GM19438 (cell line): ENCODE measurements at regions not wholly inside any gene's neighbourhood (a gene's known extent, or its start where the extent isn't known, plus 50 kb on each side); places are given as distances from the start of the nearest gene placed in this dataset.
A peak's percentile ranks its signal among the peaks of the same experiment; 100 is the strongest.
"Not testable (repeated sequence)": the region's sequence is repeated elsewhere in the genome, so short reads cannot be mapped to it uniquely, and the experiment has no call there.

ENCODE experiments used
- ATAC-seq: cut with Tn5 transposase; IDR thresholded peaks from one replicate; pipeline ENCODE4 v1.9.1; 2021; ENCODE audit warnings: low read depth; ENCODE audit not compliant: unreplicated experiment

- ATAC-seq = no peak
Measured at GRCh38 chr2:142586693-142587580, 290.5 kb upstream of the KYNU start.

DNA sequence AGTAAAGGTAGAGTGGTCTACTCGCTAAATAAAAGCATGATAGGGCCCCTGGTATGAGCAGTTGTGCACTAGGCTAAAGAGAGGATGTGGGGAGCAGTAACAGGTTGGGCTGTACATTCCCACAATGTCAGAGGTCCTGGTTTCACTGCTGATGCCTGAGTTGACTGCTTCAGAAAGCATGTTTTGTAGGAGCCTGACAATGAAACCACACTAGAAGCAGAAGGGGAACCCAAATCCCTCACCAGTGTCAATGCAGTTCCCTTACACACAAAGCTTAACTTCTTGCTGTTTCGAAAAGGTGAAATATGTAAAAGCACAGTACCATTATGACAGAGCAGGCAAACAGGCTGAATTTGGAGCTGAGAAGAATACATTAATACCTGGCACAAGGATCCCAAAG lies 291.7 kb upstream of the KYNU start:
- ATAC-seq = peak; percentile 79

DNA sequence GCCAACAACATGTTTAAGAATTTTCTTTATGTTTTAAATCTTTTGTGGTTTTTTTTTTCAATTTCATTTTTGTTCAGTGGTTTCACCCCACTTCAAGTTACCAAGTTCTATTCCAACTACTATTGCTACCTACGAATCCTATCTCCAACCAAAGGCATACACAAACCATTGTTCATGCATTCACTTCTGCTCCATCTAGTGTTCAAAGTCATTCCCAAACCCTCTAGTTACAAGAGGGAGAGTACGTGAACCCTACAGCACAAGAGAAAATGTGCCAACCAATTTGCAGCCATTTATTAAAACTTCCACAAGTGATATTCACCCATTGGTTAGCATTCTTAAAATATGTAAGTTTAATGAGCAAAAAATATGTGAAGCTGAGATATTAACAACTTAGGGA lies 295.1 kb upstream of the KYNU start:
- no peak for ATAC-seq

DNA sequence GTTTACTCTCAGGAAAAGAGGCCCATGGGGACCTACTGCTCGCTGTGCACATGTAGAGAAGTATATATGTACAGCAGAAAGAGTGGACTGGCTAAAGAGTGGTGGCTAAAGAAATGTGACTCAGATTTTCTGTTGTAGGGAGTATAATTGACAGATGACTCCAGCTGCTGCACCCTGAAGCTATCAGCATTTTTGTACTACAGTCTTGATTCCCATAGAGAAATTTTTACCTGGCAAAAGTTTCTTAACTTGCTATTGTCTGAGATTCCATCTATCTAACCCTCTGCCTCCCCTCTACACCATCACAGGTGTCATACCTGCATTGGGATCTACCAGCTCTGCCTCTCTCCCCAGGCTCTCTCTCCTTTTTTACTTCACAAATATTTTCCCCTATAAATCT lies 296.0 kb upstream of the KYNU start:
- ATAC-seq = no peak

DNA sequence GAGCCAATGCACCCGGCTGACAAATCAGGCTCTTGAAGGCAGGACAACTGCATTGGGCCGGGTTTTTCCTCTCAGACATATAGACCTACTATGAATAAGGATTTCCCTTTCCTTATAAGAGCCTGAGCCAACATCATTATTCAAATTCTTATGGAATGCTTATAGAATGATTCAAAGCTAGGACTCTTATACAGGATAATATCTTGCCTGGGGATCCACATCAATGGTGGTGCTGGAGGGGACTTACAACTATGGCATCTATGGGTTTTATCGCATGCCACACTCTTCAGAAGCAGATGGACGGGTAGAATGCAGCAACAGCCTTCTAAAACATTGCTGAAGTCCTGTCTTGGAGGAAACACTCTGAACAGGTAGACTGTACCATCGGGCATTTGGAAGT lies 296.8 kb upstream of the KYNU start:
- ATAC-seq = no peak

- ATAC-seq = no peak
Measured at GRCh38 chr2:142575561-142575960, 301.9 kb upstream of the KYNU start.

DNA sequence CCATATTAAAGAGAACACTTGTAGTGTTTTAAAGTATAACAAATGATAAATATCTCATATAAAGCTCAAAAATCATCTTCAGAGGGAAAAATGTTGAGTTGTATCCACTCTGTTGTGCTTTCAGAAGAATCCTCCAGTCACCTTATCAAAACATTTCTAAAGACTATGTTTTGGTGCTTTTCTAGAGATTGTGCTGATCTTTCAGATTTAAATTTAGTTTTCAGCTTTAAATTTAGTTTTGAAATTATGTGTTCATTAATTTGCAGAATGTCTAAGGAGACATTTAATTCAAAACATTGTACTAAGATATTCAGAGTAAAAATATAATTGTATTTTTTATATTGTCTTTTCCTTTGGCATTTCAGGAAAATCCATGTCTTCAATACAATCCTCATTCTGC lies 303.1 kb upstream of the KYNU start:
- ATAC-seq = no peak

DNA sequence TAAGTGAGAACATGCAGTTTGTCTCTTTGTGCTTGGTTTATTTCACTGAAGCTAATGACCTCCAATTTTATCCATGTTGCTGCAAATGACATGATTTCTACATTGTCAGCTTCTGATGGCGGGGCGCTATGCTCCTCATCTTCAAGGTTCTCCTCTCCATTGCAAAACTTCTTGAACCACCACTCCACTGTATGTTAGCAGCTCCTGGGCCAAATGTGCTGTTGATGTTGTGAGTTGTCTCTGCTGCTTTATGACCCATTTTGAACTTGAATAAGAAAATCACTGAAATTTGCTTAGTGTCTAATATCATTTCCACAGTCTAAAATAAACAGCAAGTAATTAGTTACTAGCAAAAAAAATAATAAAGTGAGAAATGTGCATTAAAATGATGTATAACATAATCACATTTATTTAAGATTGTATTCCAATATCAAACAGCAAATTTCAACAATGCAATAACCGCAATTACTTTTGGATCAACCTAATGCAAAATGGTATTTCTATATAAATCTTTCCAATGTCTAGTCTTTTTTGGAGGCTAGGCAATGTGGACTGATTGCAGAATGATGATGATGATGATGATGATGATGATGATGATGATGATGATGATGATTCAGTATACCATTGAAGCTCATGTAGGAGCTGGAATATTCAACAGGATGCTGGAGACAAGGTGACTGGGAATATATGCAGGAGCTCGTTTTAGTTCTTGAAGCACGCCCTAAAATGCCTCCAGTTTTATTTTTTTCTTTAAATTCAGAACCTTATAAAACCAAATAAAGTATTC lies 304.9 kb upstream of the KYNU start:
- ATAC-seq = no peak

- ATAC-seq = no peak
Measured at GRCh38 chr2:142571934-142572333, 305.5 kb upstream of the KYNU start.

GRCh38 chr2:142562900-142563299 lies 314.6 kb upstream of the KYNU start:
- no peak for ATAC-seq

GRCh38 chr2:142561656-142562055 lies 315.8 kb upstream of the KYNU start:
- no peak for ATAC-seq

- no peak for ATAC-seq
Measured at GRCh38 chr2:142557391-142557790, 320.1 kb upstream of the KYNU start.

DNA sequence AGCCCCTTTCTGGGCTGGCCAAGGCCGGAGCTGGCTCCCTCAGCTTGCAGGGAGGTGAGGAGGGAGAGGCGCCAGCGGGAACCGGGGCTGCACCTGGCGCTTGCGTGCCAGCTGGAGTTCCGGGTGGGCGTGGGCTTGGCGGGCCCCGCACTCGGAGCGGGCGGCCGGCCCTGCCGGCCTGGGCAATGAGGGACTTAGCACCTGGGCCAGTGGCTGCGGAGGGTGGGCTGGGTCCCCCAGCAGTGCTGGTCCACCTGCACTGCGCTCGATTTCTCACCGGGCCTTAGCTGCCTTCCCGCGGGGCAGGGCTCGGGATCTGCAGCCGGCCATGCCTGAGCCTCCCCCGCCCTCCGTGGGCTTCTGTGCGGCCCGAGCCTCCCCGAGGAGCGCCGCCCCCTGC lies 331.5 kb upstream of the KYNU start:
- not testable (repeated sequence) for ATAC-seq

DNA sequence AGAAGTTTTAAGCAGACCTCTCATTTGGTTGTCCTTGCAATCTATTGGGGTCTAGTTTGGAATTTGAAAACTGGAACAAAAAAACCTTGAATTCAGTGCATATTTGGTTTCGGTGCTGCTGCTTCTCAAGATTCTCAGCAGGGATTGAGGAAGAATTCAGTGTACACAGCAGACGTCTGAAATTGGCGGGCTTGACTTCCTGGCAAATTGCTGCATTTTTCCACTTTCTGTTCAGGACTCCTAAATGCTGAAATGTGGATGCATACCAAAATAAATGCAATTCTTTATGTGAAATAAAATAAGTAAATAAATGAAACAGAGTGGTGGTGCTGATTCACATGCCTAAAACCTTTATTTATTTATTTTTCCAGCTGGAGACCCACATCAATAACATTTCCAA lies 332.4 kb upstream of the KYNU start:
- no peak for ATAC-seq

GRCh38 chr2:142544173-142544572 lies 333.3 kb upstream of the KYNU start:
- no peak for ATAC-seq

DNA sequence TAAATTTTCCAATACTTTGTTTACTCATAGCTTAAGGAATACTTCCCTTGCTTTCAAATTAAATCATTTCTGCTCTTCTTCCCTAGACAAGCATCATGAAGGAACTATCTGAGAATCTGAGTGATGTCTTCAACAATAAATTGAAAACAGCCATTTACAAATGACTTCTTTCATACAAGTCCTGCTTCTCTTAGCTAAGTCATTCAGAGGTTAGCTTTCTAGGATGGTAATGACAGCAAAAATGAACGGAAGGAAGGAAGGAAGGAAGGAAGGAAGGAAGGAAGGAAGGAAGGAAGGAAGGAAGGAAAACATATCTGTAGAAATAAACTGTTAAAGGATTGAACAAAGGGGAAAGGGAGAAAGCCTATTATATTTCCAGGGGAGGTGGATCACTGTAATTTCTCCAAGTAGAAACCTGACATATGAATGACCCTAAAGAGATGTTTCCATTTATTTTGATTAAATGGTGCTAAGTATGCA lies 335.0 kb upstream of the KYNU start:
- ATAC-seq = no peak

GRCh38 chr2:142536966-142537365 lies 340.5 kb upstream of the KYNU start:
- no peak for ATAC-seq

DNA sequence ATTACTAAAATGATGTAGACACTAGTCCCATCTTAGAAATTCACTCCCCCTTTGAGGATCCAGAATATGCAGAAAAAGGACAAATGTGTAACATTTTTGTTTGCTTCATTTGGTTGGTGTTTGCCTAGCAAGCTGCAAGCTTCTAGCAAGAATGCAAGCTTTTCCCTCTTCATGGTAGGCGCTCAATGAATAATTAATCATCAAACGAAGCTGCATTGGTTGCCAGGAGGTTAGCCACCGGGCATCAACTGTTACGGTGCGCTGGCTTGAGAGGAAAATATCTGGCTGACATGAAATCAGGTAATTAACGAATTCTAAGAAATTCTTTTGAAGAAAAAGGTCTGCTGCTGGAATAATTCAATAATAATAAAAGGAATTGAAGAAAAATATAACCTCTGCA lies 341.0 kb upstream of the KYNU start:
- no peak for ATAC-seq

DNA sequence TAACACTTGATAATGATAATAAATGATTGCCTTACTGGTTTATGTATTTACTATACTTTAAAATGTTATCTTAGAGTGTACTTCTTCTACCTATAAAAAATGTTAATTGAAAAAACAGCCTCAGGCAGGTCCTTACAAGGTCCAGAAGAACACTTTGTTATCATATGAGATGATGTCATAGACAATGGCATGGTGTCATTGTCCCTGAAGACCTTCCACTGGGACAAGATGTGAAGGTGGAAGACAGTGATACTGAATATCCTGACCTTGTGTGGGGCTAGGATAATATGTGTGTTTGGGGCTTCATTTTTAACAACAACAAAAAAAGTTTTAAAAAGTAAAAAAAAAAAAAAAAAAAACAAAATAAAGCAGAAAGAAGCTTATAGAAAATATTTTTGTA lies 342.2 kb upstream of the KYNU start:
- no peak for ATAC-seq

GRCh38 chr2:142533177-142533576 lies 344.3 kb upstream of the KYNU start:
- ATAC-seq = no peak

- ATAC-seq = no peak
Measured at GRCh38 chr2:142531377-142531776, 346.1 kb upstream of the KYNU start.

- ATAC-seq = no peak
Measured at GRCh38 chr2:142525720-142526119, 351.7 kb upstream of the KYNU start.
